Fibroblast of villous mesenchyme (primary cell): ENCODE measurements at regions not wholly inside any gene's neighbourhood (a gene's known extent, or its start where the extent isn't known, plus 50 kb on each side); places are given as distances from the start of the nearest gene placed in this dataset.

ENCODE experiments used
- DNase-seq: peaks from one replicate; pipeline ENCODE4 v3.0.0-alpha.2; 2010; ENCODE audit warnings: low read depth
- H3K4me3 ChIP-seq: 2 replicates; pipeline ENCODE4 v1.5.1; 2011; ENCODE audit warnings: low read depth, mild to moderate bottlenecking, low read length
- CTCF ChIP-seq: IDR thresholded peaks from 2 replicates; pipeline ENCODE4 v1.5.1; 2012; ENCODE audit warnings: low read depth, mild to moderate bottlenecking, low read length; ENCODE audit not compliant: insufficient read depth

DNA sequence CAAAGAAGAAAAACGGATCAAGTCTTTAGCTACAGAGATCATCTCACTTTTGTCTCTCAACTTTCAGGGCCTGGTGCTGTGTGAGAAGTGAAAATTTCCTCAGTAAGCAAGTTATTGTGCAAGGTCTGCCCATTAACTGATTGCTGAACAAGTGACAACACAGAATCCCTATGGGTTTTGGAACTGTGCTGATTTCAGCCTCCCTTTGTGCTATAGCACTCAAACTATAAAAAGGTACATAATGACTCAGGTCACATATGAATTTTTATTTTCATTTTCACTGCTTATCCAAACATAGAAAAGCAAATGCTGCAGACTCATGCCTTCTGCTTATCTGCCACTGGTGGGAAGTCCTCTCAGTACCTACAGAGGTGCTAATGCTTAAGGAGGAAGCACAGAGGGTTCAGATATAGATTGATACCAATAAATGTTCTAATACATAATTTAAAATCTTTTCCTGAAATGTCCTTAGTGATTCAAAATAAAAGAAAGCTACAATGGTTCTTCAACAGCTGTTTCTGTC, 576.2 kb upstream of the CT83 start:
- no peak overlapping the region for H3K4me3 ChIP-seq
- no peak for TF ChIP-seq CTCF
- DNase-seq = no peak

DNA sequence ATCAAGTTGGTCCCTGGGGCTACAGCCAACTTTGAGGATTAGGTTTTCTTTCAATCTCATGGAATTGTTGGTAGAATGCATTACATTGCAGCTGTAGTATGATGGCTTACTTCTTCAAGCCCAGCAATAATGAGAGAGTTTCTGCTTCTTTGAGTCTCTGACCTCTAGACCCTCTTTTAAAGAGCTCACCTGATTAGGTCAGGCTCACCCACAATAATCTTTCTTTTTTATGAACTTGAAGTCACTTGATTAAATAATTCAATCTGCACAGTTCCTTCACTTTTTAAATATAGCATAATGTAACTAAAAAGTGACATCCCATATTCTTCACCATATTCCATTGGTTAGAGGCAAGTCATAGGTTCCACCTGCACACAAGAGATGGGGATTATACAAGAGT, 547.5 kb upstream of the CT83 start:
- DNase-seq = no peak
- H3K4me3 ChIP-seq = no peak overlapping the region
- no peak for TF ChIP-seq CTCF

DNA sequence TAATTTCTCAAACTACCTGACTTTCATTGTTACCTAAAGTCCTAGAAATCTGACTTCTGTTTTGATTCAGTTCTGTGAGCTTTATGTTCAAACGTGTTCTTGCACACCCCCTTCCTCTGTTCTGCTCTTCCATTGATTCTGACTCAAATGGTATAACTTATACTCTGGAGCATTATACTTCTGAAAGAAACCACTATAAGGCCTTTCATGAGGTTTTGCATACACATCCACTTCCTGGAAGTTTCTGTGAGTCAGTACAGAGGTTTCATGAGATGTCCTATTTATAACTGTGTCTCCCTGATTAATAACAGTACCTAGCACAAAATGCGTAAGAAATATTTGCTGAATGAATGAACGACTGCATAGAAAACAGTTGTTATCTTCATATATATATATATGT, 540.2 kb upstream of the CT83 start:
- DNase-seq = no peak
- TF ChIP-seq CTCF = no peak

GRCh38 chrX:116975517-116975916, 512.7 kb upstream of the CT83 start:
- H3K4me3 ChIP-seq = no peak overlapping the region
- no peak for TF ChIP-seq CTCF
- no peak for DNase-seq

More for the DNA sequence above, 540.2 kb upstream of the CT83 start:
- H3K4me3 ChIP-seq = no peak overlapping the region

DNA sequence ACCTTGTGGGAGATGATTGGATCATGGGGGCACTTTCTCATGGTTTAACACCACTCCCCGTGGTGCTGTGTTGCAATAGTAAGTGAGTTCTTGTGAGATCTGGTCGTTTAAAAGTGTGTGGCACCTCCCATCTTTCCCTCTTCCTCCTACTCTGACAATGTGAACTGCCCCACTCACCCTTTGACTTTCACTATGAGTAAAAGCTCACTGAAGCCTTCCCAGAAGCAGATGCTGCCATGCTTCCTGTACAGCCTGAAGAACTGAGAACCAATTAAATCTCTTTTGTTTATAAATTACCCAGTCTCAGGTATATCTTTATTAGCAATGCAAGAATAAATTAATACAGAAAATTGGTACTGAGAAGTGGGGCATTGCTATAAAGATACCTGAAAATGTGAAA, 509.6 kb upstream of the CT83 start:
- TF ChIP-seq CTCF = no peak
- DNase-seq = no peak
- H3K4me3 ChIP-seq = no peak overlapping the region

DNA sequence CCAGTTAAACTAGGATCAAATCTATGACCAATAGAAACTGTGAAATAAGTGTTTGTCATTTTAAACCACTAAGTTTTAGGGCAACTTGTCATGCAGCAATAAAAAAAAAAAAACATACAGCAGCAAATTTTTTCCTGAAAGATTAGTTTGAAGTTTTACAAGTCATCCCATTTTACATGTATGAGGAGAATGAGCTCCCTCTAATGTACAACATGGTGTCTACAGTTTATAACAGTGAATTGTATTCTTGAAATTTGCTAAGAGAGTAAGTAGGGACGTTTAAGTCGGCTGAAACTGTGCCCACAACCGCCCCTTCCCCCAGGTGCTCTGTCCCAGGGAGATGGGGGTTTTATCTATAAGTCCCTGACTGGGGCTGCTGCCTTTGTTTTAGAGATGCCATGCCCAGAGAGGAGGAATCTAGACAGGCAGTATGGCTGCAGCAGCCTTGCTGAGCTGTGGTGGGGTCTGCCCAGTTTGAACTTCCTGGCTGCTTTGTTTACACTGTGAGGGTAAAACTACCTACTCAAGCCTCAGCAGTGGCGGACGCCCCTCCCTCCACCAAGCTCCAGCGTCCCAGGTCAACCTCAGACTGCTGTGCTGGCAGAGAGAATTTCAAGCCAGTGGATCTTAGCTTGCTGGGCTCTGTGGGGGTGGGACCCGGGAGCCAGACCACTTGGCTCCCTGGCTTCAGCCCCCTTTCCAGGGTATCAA, 499.3 kb upstream of the CT83 start:
- H3K4me3 ChIP-seq = no peak overlapping the region
- DNase-seq = peak; percentile 0
- no peak for TF ChIP-seq CTCF

DNA sequence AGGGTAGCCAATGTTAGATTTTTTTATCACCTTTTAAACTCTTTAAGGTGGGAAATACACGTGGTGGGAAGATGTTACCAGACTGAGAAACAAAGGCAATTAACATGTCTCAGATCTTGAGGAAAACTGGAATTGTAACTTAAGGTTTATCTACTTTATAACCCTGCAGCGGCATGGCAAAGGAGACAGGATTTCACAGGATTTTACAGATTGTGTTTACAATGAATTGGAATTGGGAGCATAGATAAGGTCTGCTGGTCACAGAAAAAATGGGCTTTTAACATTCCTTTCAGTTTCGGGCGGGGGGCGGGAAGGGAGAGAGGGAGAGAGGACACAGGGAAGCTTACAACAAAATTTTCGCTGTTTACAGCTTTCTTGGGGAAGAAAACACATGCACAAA, 467.5 kb upstream of the CT83 start:
- TF ChIP-seq CTCF = no peak
- DNase-seq = no peak
- H3K4me3 ChIP-seq = no peak overlapping the region
